K562 (cell line): ENCODE measurements at regions not wholly inside any gene's neighbourhood (a gene's known extent, or its start where the extent isn't known, plus 50 kb on each side); places are given as distances from the start of the nearest gene placed in this dataset.

Experiments used
- ATAC-seq: fragments of 200-7000 bp; cut with Tn5 transposase; 3 replicates; pipeline ENCODE4 v1.9.1; 2020; ENCODE audit warnings: moderate library complexity
- BruUV-seq: library from RNA; stranded (reverse); fragments of 400-500 nt; replicated peaks from 2 replicates; lab custom pipeline; 2021; lab: Mats Ljungman, UMichigan
- CTCF ChIA-PET: fragments of 300-600 bp; formaldehyde crosslinking; extraction: SDS; loops from one replicate; lab custom pipeline; 2021; ENCODE audit warnings: low intra/inter-chr PET ratio; lab: Yijun Ruan, JAX
- POLR2A ChIA-PET: fragments of 300-600, 350-650 bp; sonication (Branson Sonifier 250); formaldehyde crosslinking; extraction: SDS; loops from one replicate; lab custom pipeline; 2021; ENCODE audit warnings: antibody characterized with exemption, inconsistent platforms; lab: Yijun Ruan, JAX
- DNase-seq, 4 experiments: peaks; one replicate each; pipeline versions ENCODE4 v3.0.0 to v3.0.0-alpha.2; 2011 to 2018; ENCODE audit warnings: low spot score in 3 of 4, mixed read lengths in 3 of 4; ENCODE audit errors: extremely low read depth in 1 of 4
- FAIRE-seq: peaks from 2 replicates; lab custom pipeline; 2011; peaks lifted over from hg19 to GRCh38; lab: Jason Lieb, UNC
- H2AFZ ChIP-seq: 2 replicates; pipeline ENCODE4 v1.6.0; 2011; ENCODE audit warnings: low read depth, low read length, control low read depth, inconsistent platforms
- H3K27ac ChIP-seq: fragments of 200-600 bp; 3 replicates; pipeline ENCODE4 v1.8.0; 2011; ENCODE audit warnings: low read depth, mild to moderate bottlenecking, control low read depth, inconsistent platforms, low read length, moderate library complexity, mixed read lengths; ENCODE audit errors: extremely low read depth
- H3K27me3 ChIP-seq, 2 experiments: fragments of 300-600 bp in 1 of 2; 2 replicates in 1 of 2; 3 replicates in 1 of 2; pipeline versions ENCODE4 v1.6.0 to v1.8.0; 2011; ENCODE audit warnings: inconsistent platforms in 2 of 2, low read length in 2 of 2, mild to moderate bottlenecking in 1 of 2, mixed read lengths in 1 of 2, moderate library complexity in 1 of 2; ENCODE audit not compliant: control insufficient read depth in 2 of 2, insufficient read depth in 2 of 2
- H3K36me3 ChIP-seq: fragments of 300-600 bp; 3 replicates; pipeline ENCODE4 v1.8.0; 2011; ENCODE audit warnings: mild to moderate bottlenecking, low read length, inconsistent platforms; ENCODE audit not compliant: control insufficient read depth, insufficient read depth
- H3K4me1 ChIP-seq, 2 experiments: fragments of 200-600 bp in 1 of 2; replicated peaks in 1 of 2; 2 replicates in 1 of 2; 3 replicates in 1 of 2; pipeline versions ENCODE4 v1.5.1 to v1.8.0; 2011; ENCODE audit warnings: inconsistent platforms in 2 of 2, low read length in 2 of 2, mild to moderate bottlenecking in 1 of 2, mixed read lengths in 1 of 2, moderate library complexity in 1 of 2; ENCODE audit not compliant: control insufficient read depth in 2 of 2, insufficient read depth in 2 of 2
- H3K4me2 ChIP-seq: 2 replicates; pipeline ENCODE4 v1.6.1; 2011; ENCODE audit warnings: low read length, control low read depth, inconsistent platforms, mixed read lengths; ENCODE audit not compliant: insufficient read depth
- H3K4me3 ChIP-seq: fragments of 200-600 bp; sonication (generic), shearing (Covaris generic); 2 replicates; pipeline ENCODE4 v1.5.1; 2016; ENCODE audit warnings: control low read depth, inconsistent platforms
- H3K79me2 ChIP-seq: fragments of 200-600 bp; 3 replicates; pipeline ENCODE4 v1.8.0; 2011; ENCODE audit warnings: low read length, inconsistent platforms; ENCODE audit not compliant: control insufficient read depth, insufficient read depth
- H3K9ac ChIP-seq, 2 experiments: 2 replicates each; pipeline versions ENCODE4 v1.6.0 to v1.6.1; 2011; ENCODE audit warnings: low read depth in 2 of 2, low read length in 2 of 2, control low read depth in 1 of 2, inconsistent platforms in 1 of 2, mild to moderate bottlenecking in 1 of 2, mixed read lengths in 1 of 2; ENCODE audit not compliant: insufficient read depth in 1 of 2
- H3K9me1 ChIP-seq: one replicate; pipeline ENCODE4 v1.6.0; 2011; ENCODE audit warnings: inconsistent platforms, mild to moderate bottlenecking, low read length, moderate library complexity; ENCODE audit not compliant: control insufficient read depth, insufficient read depth
- H3K9me3 ChIP-seq: replicated peaks from 2 replicates; pipeline ENCODE4 v1.5.1; 2011; ENCODE audit warnings: low read depth, low read length, inconsistent platforms; ENCODE audit not compliant: control insufficient read depth, insufficient read depth
- H4K20me1 ChIP-seq: replicated peaks from 2 replicates; pipeline ENCODE4 v1.6.1; 2011; ENCODE audit warnings: low read length, inconsistent platforms, mixed read lengths; ENCODE audit not compliant: control insufficient read depth, insufficient read depth
- MED1 ChIP-seq: sonication (generic); formaldehyde crosslinking; IDR thresholded peaks from 2 replicates; pipeline ENCODE4 v1.8.1; 2023; ENCODE audit warnings: missing genetic modification reagents, borderline replicate concordance
- RAD21 ChIP-seq, 2 experiments: fragments of 250-450 bp in 1 of 2; fragments of 450-650 bp in 1 of 2; sonication (Bioruptor Pico) in 1 of 2; formaldehyde crosslinking in 1 of 2; IDR thresholded peaks in 1 of 2; conservative IDR thresholded peaks in 1 of 2; 2 replicates each; pipeline versions ENCODE4 v1.4.0 to v1.8.0; 2020 to 2022; ENCODE audit warnings: mild to moderate bottlenecking in 2 of 2, moderate library complexity in 1 of 2
- RFX1 ChIP-seq: fragments of 450-650 bp; IDR thresholded peaks from 2 replicates; pipeline ENCODE4 v1.6.1; 2016; ENCODE audit warnings: mild to moderate bottlenecking, moderate library complexity
- SMC3 ChIP-seq: conservative IDR thresholded peaks from 2 replicates; pipeline ENCODE4 v1.6.1; 2011; ENCODE audit warnings: low read depth, low read length, improper control_type of control experiment; ENCODE audit not compliant: insufficient read depth
- STAG1 ChIP-seq: sonication (generic); formaldehyde crosslinking; IDR thresholded peaks from 2 replicates; pipeline ENCODE4 v1.5.0; 2020; ENCODE audit warnings: missing genetic modification reagents, borderline replicate concordance
- TCFL5 ChIP-seq: fragments of 250-450 bp; sonication (Bioruptor Pico); conservative IDR thresholded peaks from 2 replicates; pipeline ENCODE4 v1.6.1; 2021; ENCODE audit warnings: mild to moderate bottlenecking, moderate library complexity, matching md5 sums
- ZNF12 ChIP-seq: sonication (generic); formaldehyde crosslinking; IDR thresholded peaks from 2 replicates; pipeline ENCODE4 v1.4.0; 2020; ENCODE audit warnings: mild to moderate bottlenecking, missing genetic modification reagents
- ZNF778 ChIP-seq: fragments of 450-650 bp; formaldehyde crosslinking; IDR thresholded peaks from 2 replicates; pipeline ENCODE4 v1.4.0; 2020; ENCODE audit warnings: mild to moderate bottlenecking, moderate library complexity
- WGBS: fragments of 100-300 bp; shearing (Covaris generic); methylation state at CpG from one replicate; pipeline ENCODE4 v1.1.6; 2016; ENCODE audit warnings: low coverage, mixed read lengths; ENCODE audit not compliant: insufficient coverage; ENCODE audit errors: missing lambda C conversion rate; 5-methylcytosine and 5-hydroxymethylcytosine counted together
- in situ Hi-C: fragments of 300-500 bp; cut with MboI; formaldehyde crosslinking; loops from 4 replicates; pipeline ENCODE4 v1.15.0; 2018; ENCODE audit warnings: inconsistent platforms, mixed read lengths
- intact Hi-C: fragments of 100-400 bp; cut with micrococcal nuclease; formaldehyde crosslinking; loops from 2 replicates; pipeline ENCODE4 v1.14.2; 2022
- TF ChIP-seq, protein P1 (sequence below): fragments of 450-650 bp; formaldehyde crosslinking; IDR thresholded peaks from 2 replicates; pipeline ENCODE4 v1.4.0; 2022; ENCODE audit warnings: mild to moderate bottlenecking, moderate library complexity
- TF ChIP-seq, protein P2 (sequence below): sonication (generic); formaldehyde crosslinking; IDR thresholded peaks from 2 replicates; pipeline ENCODE4 v1.4.0; 2020; ENCODE audit warnings: mild to moderate bottlenecking, missing genetic modification reagents
- TF ChIP-seq, protein P3 (sequence below): sonication (generic); formaldehyde crosslinking; IDR thresholded peaks from 2 replicates; pipeline ENCODE4 v1.8.1; 2023; ENCODE audit warnings: mild to moderate bottlenecking, missing genetic modification reagents
- TF ChIP-seq, protein P4 (sequence below), 3 experiments: IDR thresholded peaks in 2 of 3; conservative IDR thresholded peaks in 1 of 3; 2 replicates each; pipeline ENCODE4 v1.5.1; 2011 to 2012; ENCODE audit warnings: low read length in 3 of 3, mild to moderate bottlenecking in 3 of 3, control low read depth in 2 of 3, improper control_type of control experiment in 1 of 3, inconsistent platforms in 1 of 3, low read depth in 1 of 3, mixed read lengths in 1 of 3, moderate library complexity in 1 of 3; ENCODE audit not compliant: insufficient read depth in 2 of 3

DNA sequence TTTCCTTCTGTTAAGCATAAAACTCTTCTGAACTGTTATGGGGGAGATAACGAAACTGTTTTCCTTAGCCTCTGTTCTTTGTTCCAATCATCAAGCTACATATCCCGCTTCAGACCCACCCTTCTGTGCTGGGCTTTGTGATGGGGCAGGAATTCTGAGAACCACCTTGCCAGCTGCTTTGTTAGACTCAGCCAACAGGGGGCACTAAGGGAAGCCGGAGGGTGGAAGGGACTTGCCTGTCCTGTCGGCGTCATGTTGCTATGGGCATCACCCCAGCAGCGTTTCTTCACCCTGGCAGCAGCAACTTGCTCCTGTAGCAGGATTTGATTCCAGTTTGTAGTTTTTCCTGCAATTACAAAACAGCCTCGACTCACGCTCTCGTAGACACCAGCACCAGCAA lies 169.1 kb downstream of the CAAP1 start:
- POLR2A ChIA-PET = no interaction called here
- H3K4me1 ChIP-seq = no peaks in the 10 kb centered on the region
- ATAC-seq = peak; percentile 63; the same call in 2 of the 3 replicates
- TF ChIP-seq SMC3 (0 out of 2 replicates have a peak, but pooled peaks have one; percentile 5), ZNF12 (no peak), TCFL5 (CRISPR knock-in tag) (no peak), STAG1 (CRISPR knock-in tag) (no peak), RFX1 (peak; percentile 28; the same call in 1 of the 2 replicates), ZNF778 (CRISPR knock-in tag) (no peak), MED1 (CRISPR knock-in tag) (no peak), RAD21 (CRISPR knock-in tag; conservative IDR thresholded peaks at IDR 0.05 in 1 of 2, IDR thresholded peaks at IDR 0.05 in 1 of 2) (peak in 1 of 2 experiments; percentile 33; a peak in 2 of 4 replicates)
- TF ChIP-seq, protein P1, sequence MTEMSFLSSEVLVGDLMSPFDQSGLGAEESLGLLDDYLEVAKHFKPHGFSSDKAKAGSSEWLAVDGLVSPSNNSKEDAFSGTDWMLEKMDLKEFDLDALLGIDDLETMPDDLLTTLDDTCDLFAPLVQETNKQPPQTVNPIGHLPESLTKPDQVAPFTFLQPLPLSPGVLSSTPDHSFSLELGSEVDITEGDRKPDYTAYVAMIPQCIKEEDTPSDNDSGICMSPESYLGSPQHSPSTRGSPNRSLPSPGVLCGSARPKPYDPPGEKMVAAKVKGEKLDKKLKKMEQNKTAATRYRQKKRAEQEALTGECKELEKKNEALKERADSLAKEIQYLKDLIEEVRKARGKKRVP = no peak
- TF ChIP-seq, protein P2, sequence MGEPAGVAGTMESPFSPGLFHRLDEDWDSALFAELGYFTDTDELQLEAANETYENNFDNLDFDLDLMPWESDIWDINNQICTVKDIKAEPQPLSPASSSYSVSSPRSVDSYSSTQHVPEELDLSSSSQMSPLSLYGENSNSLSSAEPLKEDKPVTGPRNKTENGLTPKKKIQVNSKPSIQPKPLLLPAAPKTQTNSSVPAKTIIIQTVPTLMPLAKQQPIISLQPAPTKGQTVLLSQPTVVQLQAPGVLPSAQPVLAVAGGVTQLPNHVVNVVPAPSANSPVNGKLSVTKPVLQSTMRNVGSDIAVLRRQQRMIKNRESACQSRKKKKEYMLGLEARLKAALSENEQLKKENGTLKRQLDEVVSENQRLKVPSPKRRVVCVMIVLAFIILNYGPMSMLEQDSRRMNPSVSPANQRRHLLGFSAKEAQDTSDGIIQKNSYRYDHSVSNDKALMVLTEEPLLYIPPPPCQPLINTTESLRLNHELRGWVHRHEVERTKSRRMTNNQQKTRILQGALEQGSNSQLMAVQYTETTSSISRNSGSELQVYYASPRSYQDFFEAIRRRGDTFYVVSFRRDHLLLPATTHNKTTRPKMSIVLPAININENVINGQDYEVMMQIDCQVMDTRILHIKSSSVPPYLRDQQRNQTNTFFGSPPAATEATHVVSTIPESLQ (CRISPR knock-in tag) = no peak
- TF ChIP-seq, protein P3, sequence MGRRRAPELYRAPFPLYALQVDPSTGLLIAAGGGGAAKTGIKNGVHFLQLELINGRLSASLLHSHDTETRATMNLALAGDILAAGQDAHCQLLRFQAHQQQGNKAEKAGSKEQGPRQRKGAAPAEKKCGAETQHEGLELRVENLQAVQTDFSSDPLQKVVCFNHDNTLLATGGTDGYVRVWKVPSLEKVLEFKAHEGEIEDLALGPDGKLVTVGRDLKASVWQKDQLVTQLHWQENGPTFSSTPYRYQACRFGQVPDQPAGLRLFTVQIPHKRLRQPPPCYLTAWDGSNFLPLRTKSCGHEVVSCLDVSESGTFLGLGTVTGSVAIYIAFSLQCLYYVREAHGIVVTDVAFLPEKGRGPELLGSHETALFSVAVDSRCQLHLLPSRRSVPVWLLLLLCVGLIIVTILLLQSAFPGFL (CRISPR knock-in tag) = no peak
- TF ChIP-seq, protein P4, sequence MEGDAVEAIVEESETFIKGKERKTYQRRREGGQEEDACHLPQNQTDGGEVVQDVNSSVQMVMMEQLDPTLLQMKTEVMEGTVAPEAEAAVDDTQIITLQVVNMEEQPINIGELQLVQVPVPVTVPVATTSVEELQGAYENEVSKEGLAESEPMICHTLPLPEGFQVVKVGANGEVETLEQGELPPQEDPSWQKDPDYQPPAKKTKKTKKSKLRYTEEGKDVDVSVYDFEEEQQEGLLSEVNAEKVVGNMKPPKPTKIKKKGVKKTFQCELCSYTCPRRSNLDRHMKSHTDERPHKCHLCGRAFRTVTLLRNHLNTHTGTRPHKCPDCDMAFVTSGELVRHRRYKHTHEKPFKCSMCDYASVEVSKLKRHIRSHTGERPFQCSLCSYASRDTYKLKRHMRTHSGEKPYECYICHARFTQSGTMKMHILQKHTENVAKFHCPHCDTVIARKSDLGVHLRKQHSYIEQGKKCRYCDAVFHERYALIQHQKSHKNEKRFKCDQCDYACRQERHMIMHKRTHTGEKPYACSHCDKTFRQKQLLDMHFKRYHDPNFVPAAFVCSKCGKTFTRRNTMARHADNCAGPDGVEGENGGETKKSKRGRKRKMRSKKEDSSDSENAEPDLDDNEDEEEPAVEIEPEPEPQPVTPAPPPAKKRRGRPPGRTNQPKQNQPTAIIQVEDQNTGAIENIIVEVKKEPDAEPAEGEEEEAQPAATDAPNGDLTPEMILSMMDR (IDR thresholded peaks at IDR 0.05 in 2 of 3, conservative IDR thresholded peaks at IDR 0.05 in 1 of 3; ENCODE audit: insufficient read depth in 2 of 3, low read depth in 1 of 3, low read length in 3 of 3) = peak; percentile 31 to 48 (median 35); a peak in 5 of 6 replicates
- TF ChIP-seq, all 486 proteins: peak for 4
- intact Hi-C loops = no loop called here
- no peak overlapping the region for H3K4me2 ChIP-seq
- H3K79me2 ChIP-seq = no peaks in the 10 kb centered on the region
- no peaks in the 10 kb centered on the region for H4K20me1 ChIP-seq
- H3K9me3 ChIP-seq = no peaks in the 10 kb centered on the region
- no peak overlapping the region for H3K4me3 ChIP-seq
- H3K27me3 ChIP-seq = no peaks in the 10 kb centered on the region
- in situ Hi-C loops = no loop called here
- no peak overlapping the region for H3K27ac ChIP-seq
- H3K9ac ChIP-seq = no peak overlapping the region
- H2AFZ ChIP-seq = no peak overlapping the region
- FAIRE-seq (no peak), DNase-seq (peak in 2 of 4 experiments; percentile 6 to 21)
- H3K9me1 ChIP-seq = no peaks in the 10 kb centered on the region
- WGBS = 0% methylated on average over 3 of the region's 9 CpGs
- CTCF ChIA-PET = interaction anchor here (0.9 kb wide), 1 partner anchor 252 kb away, joined by 4 read pairs; no protein-coding TSS in a partner anchor
- H3K36me3 ChIP-seq = no peaks in the 10 kb centered on the region
- no TSS peak for BruUV-seq
